ENCODE measurements at regions not wholly inside any gene's neighbourhood (a gene's known extent, or its start where the extent isn't known, plus 50 kb on each side); places are given as distances from the start of the nearest gene placed in this dataset.

GRCh38 chr3:181637056-181637455 lies 74.7 kb upstream of the SOX2 start (continued):
- TF ChIP-seq EGR1 (IDR thresholded peaks at IDR 0.05; ENCODE audit: borderline replicate concordance, low read depth, low read length) (no peak), BACH1 (IDR thresholded peaks at IDR 0.05; ENCODE audit: low read length) (no peak), USF2 (IDR thresholded peaks at IDR 0.05; ENCODE audit: low read length) (no peak), SRF (IDR thresholded peaks at IDR 0.05; ENCODE audit: low read depth, low read length) (no peak)
